Amniotic epithelial cell (primary cell): ENCODE measurements at regions not wholly inside any gene's neighbourhood (a gene's known extent, or its start where the extent isn't known, plus 50 kb on each side); places are given as distances from the start of the nearest gene placed in this dataset.

ENCODE experiments used
- DNase-seq: peaks from one replicate; pipeline ENCODE4 v3.0.0-alpha.2; 2010; ENCODE audit warnings: low read depth

DNA sequence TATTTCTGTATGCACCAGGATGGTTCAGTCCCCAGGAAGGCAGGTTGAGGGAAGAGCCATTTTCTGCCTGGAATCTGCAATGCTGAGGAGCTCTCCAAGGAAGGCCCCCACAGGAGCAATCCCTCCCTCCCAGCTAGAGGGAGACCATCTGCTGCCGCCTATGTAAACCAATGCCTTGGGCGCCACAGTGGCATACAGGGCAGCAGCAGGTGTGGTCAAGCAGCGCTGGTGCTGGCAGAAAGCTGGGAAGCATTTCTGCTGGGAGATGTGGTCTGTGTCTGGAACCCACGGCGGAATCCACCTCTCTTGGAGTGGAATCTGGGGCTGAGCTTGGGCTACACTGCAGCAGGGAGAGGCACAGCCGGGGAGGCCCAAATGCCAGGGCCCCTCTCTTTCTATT, 283.3 kb downstream of the RRAGC start:
- DNase-seq, result no peak

DNA sequence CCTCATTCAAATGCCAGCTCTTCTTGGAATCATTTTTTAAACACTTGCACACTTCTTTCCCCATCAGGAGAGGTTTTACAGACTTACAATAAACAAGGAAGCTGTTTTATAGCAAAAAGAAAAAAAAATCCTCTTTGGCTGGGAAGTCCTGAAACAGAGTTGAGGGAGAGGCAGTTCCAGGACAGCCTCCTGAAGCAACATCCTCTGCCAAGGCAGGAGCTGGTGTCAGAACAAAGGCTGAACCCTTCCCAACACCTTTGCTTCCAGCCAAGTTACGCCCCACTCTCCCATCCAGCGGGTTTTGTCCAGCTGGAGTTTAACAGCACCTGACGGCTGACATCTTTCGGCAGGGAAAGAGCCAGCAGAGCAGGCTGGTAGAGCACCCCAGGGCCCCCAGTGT, 287.8 kb downstream of the RRAGC start:
- no peak for DNase-seq

DNA sequence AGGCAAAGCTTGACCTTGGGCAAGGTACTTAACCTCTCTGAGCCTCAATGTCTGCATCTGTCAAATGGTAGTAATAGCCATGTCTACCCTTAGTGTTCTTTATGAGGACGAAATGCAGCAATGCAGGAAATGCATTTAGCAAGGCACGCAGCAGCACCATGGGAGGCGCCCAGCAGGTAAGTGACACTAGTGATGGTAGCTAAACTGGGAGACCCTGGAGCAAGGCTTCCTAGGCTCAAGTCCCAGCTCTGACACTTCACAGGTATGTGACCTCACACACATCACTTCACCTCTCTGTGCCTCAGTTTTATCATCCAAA, 289.0 kb downstream of the RRAGC start:
- DNase-seq, result no peak

DNA sequence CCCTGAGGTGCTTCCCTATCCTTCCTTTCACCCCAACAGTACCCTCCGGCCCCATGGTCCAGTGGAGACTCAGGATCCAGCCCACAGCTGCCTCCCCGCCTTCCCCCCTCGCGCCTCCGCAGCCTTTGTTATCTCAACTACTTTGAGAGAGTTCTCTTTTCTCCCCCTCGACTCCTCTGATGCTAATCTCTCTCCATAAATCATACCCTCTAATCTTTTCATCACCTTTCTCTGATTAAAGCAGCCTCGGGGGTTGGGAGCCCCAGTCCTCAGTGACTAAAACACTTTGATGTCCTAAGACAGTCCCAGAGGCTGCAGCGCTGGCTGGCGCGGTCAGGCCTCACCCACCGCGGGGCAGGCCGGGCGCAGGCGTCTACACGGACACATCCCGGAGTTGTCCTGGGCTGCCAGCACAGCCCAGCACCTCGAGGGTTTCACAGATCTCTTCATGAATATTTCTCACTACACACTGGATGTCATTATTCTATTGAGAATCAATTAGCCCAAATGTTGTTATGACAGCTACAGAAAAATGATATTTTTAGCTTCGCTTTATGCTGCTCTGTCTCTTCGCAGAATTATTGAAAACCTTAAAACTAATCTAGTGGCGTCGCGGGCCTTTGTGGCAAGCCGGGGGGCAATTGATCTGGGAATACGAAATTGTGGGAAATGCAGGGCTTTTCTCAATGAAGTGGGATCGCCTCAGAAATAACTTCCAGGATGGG, 289.5 kb downstream of the RRAGC start:
- peak; percentile 4 for DNase-seq

DNA sequence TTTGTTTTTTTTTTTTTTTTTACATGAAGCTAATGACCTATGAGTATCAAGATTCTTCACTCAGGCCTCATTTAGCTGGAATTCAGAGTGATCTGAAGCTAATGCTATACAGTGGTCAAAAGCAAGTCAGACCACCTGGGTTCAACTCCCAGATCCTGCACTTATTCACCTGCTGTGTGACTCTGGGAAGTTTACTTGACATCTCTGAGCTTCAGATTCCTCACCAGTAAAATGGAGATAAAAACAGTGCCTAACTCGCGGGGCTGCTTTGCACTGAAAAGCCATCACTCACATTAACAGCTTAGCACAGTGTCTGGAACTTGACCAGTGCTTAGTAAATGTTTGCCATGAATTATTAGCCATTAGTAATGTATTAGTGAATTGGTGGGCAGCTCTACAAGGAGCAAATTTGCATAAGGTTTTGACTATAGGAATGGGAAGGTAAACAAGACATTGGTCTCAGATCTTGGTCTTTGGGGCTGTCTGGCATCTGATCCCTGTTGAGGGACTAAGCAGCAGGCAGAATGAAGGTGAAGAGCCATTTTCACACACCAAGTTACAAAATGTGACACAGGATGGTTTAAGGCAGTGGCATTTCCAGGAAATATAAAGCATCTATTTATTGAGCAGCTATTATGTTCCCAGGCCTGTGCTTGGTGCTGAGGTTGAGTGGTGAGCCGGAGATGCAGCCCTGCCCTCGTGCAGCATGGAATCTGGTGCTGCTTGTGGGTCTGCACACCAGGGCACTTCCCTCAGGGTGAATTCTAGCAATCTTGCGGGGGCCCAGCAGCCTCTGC, 291.3 kb downstream of the RRAGC start:
- no peak for DNase-seq

DNA sequence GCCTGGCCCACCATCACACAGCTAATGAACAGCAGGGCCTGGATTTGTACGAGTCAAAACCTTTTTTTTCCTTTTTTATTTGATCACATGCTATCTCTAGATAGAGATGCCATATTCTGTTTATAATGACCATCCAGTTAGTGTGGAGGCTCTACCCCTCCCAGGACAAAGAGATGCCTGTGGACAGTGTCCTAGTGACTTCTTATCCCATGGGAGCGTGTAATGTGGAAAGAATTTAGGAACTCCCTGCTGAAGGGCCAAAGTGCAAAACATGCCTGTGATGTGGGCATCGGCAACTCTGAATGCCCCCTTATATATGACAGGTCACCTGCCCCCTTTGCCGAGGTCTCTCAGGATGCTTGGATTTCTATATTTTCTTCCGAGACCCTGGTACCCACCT, 292.2 kb downstream of the RRAGC start:
- no peak for DNase-seq

DNA sequence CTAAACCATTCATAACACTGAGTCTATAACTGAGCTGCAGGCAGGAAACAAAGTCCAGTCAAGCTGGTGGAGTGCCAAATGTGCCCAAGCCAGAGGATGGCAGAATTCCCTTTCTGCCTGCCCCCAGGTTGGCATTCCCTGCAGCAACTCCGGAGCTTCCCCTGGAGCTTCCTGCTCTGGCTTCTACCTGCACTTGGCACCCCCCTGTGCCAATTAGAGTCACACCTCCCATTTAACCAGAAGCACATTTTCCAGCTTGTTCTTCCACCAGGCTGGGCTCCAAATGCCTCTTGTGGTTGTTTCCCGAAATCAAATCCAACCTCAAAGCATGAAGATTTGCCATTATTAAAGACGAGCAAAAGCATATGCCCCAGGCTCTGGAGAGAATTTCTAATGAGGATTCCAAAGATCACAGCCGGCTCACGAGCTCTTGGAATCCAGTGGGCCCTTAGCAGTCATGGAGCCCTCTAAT, 294.5 kb downstream of the RRAGC start:
- DNase-seq, result no peak

DNA sequence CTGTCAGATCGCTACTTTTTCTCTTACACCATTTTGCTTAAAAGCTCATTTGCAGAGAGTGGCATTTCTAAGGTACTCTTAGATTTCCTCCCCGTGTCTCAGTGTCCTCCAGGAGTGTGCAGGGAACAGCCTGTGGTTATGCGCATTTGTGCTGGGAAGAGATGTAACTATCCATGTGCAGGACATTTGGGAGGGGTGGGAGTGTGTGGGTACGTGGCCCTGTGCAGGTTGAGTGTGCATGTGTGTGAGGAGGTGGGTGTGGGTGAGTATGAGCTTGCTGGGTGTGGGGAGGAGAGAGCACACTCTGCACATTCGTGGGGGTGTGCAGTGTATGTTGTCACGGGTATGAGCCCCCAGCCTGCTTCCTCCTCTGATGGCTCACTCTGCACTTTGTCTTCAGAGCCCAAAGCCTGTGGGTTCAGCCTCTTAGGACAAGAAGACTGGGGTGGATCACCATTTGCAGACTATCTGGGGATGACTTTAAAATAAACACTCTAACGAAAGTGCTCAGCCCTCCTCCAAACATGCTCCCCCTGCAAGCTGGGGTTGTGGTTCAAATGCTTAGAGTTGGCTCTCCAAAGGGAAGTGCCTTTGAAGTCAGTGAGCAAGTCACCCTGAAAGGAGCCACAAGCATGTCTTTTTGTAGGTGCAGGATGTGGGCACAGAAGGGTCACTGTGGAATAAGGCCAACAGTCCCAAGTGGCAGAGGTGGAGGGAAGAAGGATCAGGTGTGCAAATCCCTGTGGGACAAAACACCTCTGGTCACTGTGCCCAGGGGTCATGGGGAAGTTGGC, 295.4 kb downstream of the RRAGC start:
- no peak for DNase-seq

DNA sequence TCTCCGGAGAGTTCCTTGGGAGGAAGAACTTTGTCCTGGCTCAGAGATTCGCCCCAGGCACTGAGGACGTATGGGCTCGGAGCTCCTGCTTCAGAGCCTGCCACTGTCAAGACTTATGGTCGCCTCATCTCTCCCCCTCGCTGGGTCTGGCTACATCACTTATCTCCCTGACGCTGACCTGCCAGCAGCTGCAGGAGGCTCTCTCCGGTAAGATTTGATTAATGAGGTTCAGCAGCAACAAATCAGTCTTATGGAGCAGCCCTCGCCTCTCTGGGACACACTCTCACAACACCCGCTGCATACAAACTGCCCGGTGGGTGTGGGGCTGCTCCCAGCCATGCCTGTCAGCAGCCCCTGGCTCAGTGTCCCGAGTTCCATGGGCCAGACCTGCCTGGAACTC, 297.8 kb downstream of the RRAGC start:
- no peak for DNase-seq

DNA sequence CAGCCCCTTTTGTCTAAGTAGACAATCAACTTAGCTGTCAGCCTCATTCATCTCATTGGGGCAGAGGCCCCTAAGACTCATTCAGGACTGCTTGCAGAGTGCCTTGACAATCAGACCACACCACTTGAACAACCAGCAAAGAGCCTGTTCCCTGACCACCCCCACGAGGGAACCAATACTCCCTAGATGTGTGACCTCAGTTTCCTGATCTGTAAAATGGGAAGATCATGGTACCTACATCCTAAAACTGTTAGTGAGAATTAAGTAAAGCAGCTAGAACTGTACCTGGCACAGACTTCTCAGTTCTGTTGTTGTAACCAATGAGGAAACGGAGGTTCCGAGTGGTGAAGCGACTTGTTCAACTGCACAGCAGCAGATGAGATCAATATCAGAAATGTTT, 298.5 kb downstream of the RRAGC start:
- no peak for DNase-seq

DNA sequence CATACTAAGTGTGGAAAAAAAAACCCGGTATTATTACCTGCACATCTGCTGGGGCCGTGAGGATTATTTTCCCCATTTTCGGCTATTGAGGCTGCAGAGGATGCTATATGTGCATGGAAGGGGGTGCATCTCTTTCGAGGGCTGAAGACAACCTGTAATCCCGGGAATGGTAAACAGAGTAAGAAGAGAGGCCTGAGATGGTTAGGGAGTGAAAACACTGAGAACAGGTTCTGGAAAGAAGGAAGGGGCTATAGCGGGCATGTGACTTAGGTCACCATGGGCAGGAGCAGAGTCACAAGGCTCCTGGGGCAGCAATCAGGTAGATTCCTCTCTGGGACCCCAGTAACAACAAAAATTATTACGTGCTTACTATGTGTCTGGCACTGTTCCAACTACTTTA, 299.1 kb downstream of the RRAGC start:
- no peak for DNase-seq

DNA sequence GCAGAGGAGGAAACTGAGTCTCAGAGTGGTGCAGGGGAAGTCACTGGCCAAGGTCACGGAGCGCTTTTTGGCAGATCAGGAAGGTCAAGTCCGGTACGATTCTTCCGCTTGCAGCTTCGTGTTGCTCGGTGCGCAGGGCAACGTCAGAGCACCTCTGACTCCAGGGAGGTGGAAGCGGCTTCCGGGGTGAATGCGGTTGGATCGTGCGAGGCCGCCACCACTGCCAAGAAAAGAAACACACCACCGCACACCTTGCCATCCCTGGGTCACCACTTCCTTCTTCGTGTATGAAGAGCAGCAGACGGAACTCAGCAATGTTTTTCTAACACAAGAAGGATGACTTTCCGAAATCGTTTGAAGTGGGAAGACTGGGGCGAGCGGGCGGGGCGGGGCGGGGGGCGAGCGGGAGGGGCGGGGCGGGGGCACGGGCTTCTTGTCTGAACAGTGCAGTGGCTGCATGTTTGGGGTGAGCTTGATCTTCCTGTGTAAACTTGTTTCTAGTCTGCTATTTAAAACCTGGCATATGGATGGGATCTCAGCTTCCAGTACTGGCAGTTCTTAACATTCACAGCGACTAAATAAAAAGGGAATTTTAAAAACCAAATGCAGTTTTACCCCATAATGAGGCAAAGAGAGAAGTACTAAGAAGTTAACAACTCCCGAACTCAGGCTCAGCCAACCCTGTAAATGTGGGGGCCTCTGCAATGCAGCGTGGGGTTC, 300.0 kb downstream of the RRAGC start:
- peak; percentile 1 for DNase-seq

DNA sequence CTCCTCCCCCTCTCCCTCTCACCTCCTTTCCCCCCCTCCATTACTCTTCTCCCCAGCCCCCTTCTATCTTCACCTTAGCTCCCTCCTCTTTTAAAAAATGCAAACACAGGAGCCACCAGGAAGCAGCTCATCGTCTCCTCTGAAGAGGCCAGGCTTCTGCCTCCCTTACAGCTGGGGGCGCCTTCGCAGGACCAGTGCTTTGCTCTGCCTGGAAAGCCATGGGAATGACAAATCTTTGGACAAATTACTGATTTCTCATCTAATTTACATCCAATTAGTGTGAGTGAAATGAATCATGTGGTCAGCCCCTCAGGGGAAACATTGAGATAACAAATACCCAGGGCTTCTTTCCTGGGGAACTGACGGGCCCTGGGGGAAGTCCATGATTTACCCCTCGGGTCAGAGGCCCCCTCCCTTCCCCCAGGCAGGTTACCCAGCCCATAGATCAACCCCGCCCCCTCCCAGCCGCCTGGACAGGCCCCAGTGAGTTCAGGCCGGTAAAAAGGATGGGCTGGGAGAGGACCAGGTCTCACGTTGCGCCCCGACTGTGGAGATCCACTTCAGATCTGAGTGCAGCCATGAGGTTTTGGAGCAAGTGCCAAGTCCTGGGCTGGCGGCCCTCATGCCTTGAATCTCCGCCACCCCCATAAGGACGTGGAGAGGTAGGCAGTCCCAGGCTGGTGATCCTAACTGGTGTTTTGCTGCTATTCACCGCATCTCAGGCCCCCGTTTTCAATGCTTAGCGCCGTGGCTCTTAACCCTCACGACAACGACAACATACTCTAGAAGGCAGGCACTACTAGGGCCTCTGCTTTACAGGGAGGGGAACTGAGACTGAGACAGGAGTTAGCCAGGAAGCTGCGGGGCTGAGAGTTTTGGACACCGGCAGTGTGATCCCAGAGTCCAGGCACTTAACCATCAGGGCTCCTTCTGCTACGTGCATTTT, 300.8 kb downstream of the RRAGC start:
- no peak for DNase-seq

DNA sequence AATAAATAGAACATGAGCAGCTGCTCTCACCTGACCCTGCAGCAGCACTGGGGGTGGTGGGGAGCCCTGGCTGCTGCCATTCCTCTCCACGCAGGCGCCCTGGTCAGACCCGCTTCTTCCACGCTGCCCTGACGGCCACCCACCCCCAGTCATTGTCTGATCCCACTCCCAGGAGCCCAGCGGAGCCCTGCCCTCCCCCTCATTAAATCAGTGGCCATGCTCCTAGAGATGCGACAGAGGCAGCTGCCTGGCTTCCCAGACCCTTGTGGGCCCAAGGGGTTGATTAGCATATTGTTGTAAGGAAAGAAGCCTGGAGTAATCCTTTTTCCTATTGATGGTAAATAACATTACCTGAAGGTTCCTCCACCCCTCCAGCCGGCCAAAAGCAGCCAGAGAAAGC, 301.5 kb downstream of the RRAGC start:
- no peak for DNase-seq

DNA sequence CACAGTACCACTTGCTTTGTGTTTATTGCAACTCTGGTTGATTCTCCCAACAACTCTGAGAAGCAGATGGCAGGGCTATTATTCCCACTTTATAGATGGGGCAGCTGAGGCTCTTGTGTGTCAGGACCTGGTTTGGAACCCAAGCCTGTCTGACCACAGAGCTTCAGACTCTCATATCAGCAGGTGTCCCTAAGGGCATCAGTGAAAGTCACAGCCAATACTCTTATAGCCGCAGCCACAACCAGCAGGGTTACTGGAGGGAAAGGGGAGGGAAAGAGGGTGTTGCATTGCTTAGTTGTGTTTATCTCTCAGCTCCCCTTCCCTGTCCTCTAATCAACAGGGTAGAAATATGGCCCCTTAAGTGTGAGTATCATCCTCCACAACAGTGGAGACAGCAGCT, 304.0 kb downstream of the RRAGC start:
- no peak for DNase-seq

DNA sequence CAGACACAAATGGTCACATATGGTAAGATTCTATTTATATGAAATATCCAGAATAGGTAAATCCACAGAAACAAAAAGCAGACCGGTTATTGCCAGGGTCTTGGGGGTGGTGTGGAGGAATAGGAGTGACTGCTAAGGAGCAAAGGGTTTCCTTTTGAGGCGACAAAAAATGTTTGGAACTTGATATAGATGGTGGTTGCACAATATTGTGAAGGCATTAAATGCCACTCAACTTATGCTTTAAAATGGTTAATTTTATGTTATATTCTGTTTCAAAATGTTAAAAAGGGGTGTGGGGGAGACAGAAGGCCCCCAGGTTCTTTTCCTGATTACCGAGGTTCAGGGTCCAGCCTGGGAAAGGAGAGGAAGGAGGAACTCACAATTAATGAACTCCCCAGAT, 304.4 kb downstream of the RRAGC start:
- DNase-seq, result no peak

DNA sequence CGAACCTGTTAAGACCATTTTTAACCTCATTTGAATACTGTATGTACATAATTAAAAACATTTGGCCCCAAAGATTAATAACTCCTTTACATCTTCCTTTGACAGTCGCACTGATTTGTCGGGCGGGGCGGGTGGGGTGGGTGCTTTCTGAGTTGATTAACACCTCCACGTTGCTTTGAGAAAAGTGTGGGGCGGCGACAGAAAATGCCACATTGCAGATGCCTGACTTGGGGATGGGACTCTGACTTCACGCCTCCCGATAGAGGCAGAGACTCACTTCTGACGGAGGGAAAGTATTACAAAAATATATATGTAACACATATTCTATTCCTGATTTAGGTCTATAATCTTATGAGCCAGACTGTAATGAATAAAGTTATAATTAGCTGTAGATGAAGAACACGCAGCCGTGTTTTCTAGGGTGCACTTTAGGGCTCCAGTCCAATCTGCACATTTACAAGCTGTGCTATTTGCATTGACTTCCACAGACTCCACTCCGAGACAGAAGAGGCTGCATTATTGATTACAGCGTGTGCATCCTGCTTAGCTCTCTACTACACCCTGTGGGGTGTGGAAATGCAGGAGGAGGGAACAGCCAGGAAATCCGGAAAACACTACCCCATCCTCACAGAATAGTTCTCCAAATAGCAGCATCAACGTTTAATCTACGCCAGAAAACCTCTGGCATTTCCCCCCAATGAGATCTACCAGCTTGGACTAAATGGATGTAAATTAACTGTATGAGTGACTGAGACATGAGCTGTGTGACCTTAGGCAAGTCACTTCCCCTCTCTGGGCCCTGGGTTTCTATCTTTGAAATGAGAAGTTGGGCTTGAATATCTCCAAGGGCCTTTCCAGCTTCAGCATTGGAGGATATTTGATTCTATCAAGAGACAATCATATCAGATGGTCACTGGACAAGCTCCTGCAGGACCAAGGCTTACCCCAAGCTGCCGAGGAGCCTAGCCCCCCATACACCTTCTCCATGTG, 308.0 kb downstream of the RRAGC start:
- no peak for DNase-seq

DNA sequence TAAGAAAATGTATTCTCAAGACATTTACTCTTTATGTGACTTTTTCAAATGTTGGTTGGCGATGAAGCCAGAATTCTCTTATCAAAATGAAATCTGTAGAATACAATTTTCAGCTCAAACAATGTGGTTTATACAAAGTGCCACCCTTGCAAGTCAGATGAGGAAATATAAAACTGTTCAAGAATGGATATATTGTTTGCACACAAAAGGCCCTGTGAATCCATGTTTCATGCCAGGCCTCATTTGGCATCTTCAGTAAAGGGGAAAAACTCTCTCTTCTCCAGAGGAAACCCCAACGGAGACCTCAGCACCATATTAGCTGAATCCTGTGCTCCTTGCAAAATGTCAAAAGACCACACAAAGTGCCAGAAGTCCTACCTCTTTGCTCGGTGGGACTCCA, 310.4 kb downstream of the RRAGC start:
- DNase-seq, result no peak

DNA sequence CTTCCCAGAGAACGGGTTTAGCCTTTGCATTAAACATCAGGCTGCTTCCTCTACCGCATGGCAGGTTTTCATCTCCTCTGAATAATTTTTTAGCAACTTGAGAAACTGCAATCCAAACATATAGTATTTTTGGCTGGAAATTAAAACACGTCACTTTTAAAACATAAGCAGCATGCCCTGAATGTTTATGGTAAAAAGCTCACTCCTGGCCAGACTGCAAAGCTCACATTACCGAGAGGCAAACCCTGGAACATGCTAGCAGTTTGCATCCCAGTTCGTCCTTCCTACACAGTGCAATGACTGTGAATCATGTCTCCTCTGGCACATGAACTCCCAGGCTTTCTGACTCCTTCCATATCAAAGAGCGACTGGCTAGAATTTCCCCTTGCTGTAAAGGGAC, 312.3 kb downstream of the RRAGC start:
- no peak for DNase-seq

DNA sequence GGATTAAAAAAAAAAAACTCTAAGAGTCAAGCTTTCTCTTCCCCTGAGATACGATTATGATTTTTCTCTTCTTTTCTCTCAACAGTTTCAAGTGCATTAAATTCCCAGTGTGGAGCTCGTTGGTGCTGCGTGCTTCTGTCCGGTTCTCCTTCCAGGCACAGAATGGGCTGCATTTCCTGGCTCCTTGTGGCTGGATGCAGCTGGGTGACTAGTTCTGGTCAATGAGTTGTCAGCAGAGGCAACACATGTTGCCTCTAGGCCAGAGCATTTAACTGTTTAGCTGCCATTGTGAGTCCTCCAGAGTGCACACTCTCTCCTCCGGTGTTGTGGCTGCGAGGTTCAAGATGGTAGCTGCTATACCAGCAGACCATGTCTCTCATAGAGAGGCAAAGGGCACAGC, 312.9 kb downstream of the RRAGC start:
- no peak for DNase-seq
